ENCODE measurements at regions not wholly inside any gene's neighbourhood (a gene's known extent, or its start where the extent isn't known, plus 50 kb on each side); places are given as distances from the start of the nearest gene placed in this dataset.

GRCh38 chr6:159112714-159113113 lies 56.5 kb upstream of the FNDC1 start:
- no peaks in the 10 kb centered on the region for H3K27me3 Mint-ChIP-seq

GRCh38 chr6:159110748-159111147 lies 58.5 kb upstream of the FNDC1 start:
- Mint-ChIP-seq H3K27ac (peak overlapping the region; percentile 91 to 92), H3K4me1 (peaks cover 53 to 76% (median 63%) of the 10 kb centered on the region in 3 donors), H3K36me3 (no peaks in the 10 kb centered on the region), H3K9me3 (no peaks in the 10 kb centered on the region), H3K27me3 (no peaks in the 10 kb centered on the region), H3K4me3 (no peak overlapping the region)
- no peaks in the 10 kb centered on the region for H3K36me3 ChIP-seq (ENCODE audit: control insufficient read depth in 2 of 2, extremely low read depth in 1 of 2, insufficient read depth in 1 of 2, low read length in 1 of 2)
- H3K27me3 ChIP-seq (replicated peaks in 1 of 2; ENCODE audit: control insufficient read depth in 2 of 2, extremely low read depth in 1 of 2, insufficient read depth in 2 of 2, low read length in 1 of 2), result no peaks in the 10 kb centered on the region
- no peak overlapping the region for H3K4me3 ChIP-seq (ENCODE audit: control insufficient read depth in 1 of 2, extremely low read depth in 1 of 2, low read length in 1 of 2)
- ChIA-PET POLR2A (no interaction called here), CTCF (interaction anchor here (1.1 to 5.6 kb wide), 6 partner anchors 9 to 138 kb away, joined by 3 to 101 read pairs (median 12); partner anchors contain the start of gene TAGAP (in 1 of the 2))
- no peak for ATAC-seq (replicated peaks in 1 of 4)
- DNase-seq, result no peak
- H3K9me3 ChIP-seq, result no peaks in the 10 kb centered on the region
- H3K27ac ChIP-seq (ENCODE audit: low read length), result no peak overlapping the region
- H3K4me1 ChIP-seq (ENCODE audit: control insufficient read depth in 1 of 2, extremely low read depth in 1 of 2, insufficient read depth in 2 of 2, low read length in 2 of 2), result peaks cover 27 to 61% of the 10 kb centered on the region in 2 experiments

More at GRCh38 chr6:159112714-159113113, 56.5 kb upstream of the FNDC1 start:
- no peak for DNase-seq
- POLR2A ChIA-PET, result no interaction called here
- H3K9me3 ChIP-seq, result no peaks in the 10 kb centered on the region
- H3K36me3 Mint-ChIP-seq, result no peaks in the 10 kb centered on the region
- no peak overlapping the region for H3K4me3 ChIP-seq (ENCODE audit: control insufficient read depth in 1 of 2, extremely low read depth in 1 of 2, low read length in 1 of 2)
- no peak overlapping the region for H3K27ac ChIP-seq (ENCODE audit: low read length)
- H3K4me1 Mint-ChIP-seq, result peaks cover 34 to 62% (median 43%) of the 10 kb centered on the region in 3 donors
- H3K9me3 Mint-ChIP-seq, result no peaks in the 10 kb centered on the region
- no peak overlapping the region for H3K4me3 Mint-ChIP-seq
- H3K27me3 ChIP-seq (replicated peaks in 1 of 2; ENCODE audit: control insufficient read depth in 2 of 2, extremely low read depth in 1 of 2, insufficient read depth in 2 of 2, low read length in 1 of 2), result no peaks in the 10 kb centered on the region
- no peaks in the 10 kb centered on the region for H3K36me3 ChIP-seq (ENCODE audit: control insufficient read depth in 2 of 2, extremely low read depth in 1 of 2, insufficient read depth in 1 of 2, low read length in 1 of 2)
- no peak for ATAC-seq (replicated peaks in 1 of 4)
- H3K4me1 ChIP-seq (ENCODE audit: control insufficient read depth in 1 of 2, extremely low read depth in 1 of 2, insufficient read depth in 2 of 2, low read length in 2 of 2), result peaks cover 11 to 43% of the 10 kb centered on the region in 2 experiments
- no peak overlapping the region for H3K27ac Mint-ChIP-seq
- CTCF ChIA-PET, result interaction anchor here (0.8 to 2.1 kb wide), 4 partner anchors 12 to 104 kb away, joined by 3 to 8 read pairs (median 6); no protein-coding TSS in a partner anchor
- WGBS (ENCODE audit: insufficient coverage), result 96% methylated on average over 8 of the region's 9 CpGs

- H3K27me3 Mint-ChIP-seq, result no peaks in the 10 kb centered on the region
- no peaks in the 10 kb centered on the region for H3K9me3 ChIP-seq
- no peak overlapping the region for H3K4me3 Mint-ChIP-seq
- no peaks in the 10 kb centered on the region for H3K36me3 ChIP-seq (ENCODE audit: control insufficient read depth in 2 of 2, extremely low read depth in 1 of 2, insufficient read depth in 1 of 2, low read length in 1 of 2)
- DNase-seq (peak in 7 of 35 experiments; percentile 24 to 75 (median 31)), ATAC-seq (replicated peaks in 1 of 4) (no peak)
- POLR2A ChIA-PET, result interaction anchor here in 1 of 2 donors (0.6 kb wide), 2 partner anchors 71 to 883 kb away, joined by 3 read pairs; no protein-coding TSS in a partner anchor
- CTCF ChIA-PET, result interaction anchor here (0.6 to 5.6 kb wide), 17 partner anchors 10 to 148 kb away, joined by 3 to 101 read pairs (median 5); partner anchors contain the start of gene TAGAP (in 1 of the 2)
- peaks cover 61 to 79% (median 68%) of the 10 kb centered on the region in 3 donors for H3K4me1 Mint-ChIP-seq
- peak overlapping the region; percentile 91 to 92 for H3K27ac Mint-ChIP-seq
- peaks cover 35 to 69% of the 10 kb centered on the region in 2 experiments for H3K4me1 ChIP-seq (ENCODE audit: control insufficient read depth in 1 of 2, extremely low read depth in 1 of 2, insufficient read depth in 2 of 2, low read length in 2 of 2)
- H3K36me3 Mint-ChIP-seq, result no peaks in the 10 kb centered on the region
- H3K27me3 ChIP-seq (replicated peaks in 1 of 2; ENCODE audit: control insufficient read depth in 2 of 2, extremely low read depth in 1 of 2, insufficient read depth in 2 of 2, low read length in 1 of 2), result no peaks in the 10 kb centered on the region
- 100% methylated on average over 1 of the region's 3 CpGs for WGBS (ENCODE audit: insufficient coverage)
- no peak overlapping the region for H3K4me3 ChIP-seq (ENCODE audit: control insufficient read depth in 1 of 2, extremely low read depth in 1 of 2, low read length in 1 of 2)
- peak overlapping the region; percentile 87 for H3K27ac ChIP-seq (ENCODE audit: low read length)
- H3K9me3 Mint-ChIP-seq, result no peaks in the 10 kb centered on the region
Observed at GRCh38 chr6:159110013-159110412, 59.2 kb upstream of the FNDC1 start.

GRCh38 chr6:159109391-159109790 lies 59.8 kb upstream of the FNDC1 start:
- ChIA-PET CTCF (interaction anchor here (0.7 to 5.6 kb wide), 14 partner anchors 25 to 136 kb away, joined by 3 to 101 read pairs (median 5); partner anchors contain the start of gene TAGAP (in 1 of the 2)), POLR2A (interaction anchor here in 1 of 2 donors (0.6 kb wide), 3 partner anchors 70 to 882 kb away, joined by 3 to 6 read pairs (median 3); no protein-coding TSS in a partner anchor)
- no peaks in the 10 kb centered on the region for H3K36me3 ChIP-seq (ENCODE audit: control insufficient read depth in 2 of 2, extremely low read depth in 1 of 2, insufficient read depth in 1 of 2, low read length in 1 of 2)
- no peaks in the 10 kb centered on the region for H3K9me3 Mint-ChIP-seq
- H3K27ac Mint-ChIP-seq, result peak overlapping the region; percentile 91 to 92
- no peaks in the 10 kb centered on the region for H3K27me3 Mint-ChIP-seq
- no peaks in the 10 kb centered on the region for H3K36me3 Mint-ChIP-seq
- no peak overlapping the region for H3K4me3 ChIP-seq (ENCODE audit: control insufficient read depth in 1 of 2, extremely low read depth in 1 of 2, low read length in 1 of 2)
- H3K4me1 Mint-ChIP-seq, result peaks cover 67 to 80% (median 71%) of the 10 kb centered on the region in 3 donors
- DNase-seq (no peak), ATAC-seq (replicated peaks in 1 of 4) (no peak)
- H3K4me1 ChIP-seq (ENCODE audit: control insufficient read depth in 1 of 2, extremely low read depth in 1 of 2, insufficient read depth in 2 of 2, low read length in 2 of 2), result peaks cover 39 to 72% of the 10 kb centered on the region in 2 experiments
- no peaks in the 10 kb centered on the region for H3K27me3 ChIP-seq (replicated peaks in 1 of 2; ENCODE audit: control insufficient read depth in 2 of 2, extremely low read depth in 1 of 2, insufficient read depth in 2 of 2, low read length in 1 of 2)
- no peak overlapping the region for H3K4me3 Mint-ChIP-seq
- WGBS (ENCODE audit: insufficient coverage), result 86% methylated on average over 1 of the region's 1 CpG
- H3K27ac ChIP-seq (ENCODE audit: low read length), result peak overlapping the region; percentile 87
- H3K9me3 ChIP-seq, result no peaks in the 10 kb centered on the region

- no peaks in the 10 kb centered on the region for H3K27me3 Mint-ChIP-seq
Observed at GRCh38 chr6:159108426-159108985, 60.7 kb upstream of the FNDC1 start.

GRCh38 chr6:159107451-159108260 lies 61.5 kb upstream of the FNDC1 start:
- DNase-seq, result peak; percentile 48 to 83 (median 68)
- H3K4me3 Mint-ChIP-seq, result peak overlapping the region; percentile 72 to 80 (median 78)
- ATAC-seq (replicated peaks in 1 of 4), result peak; percentile 67 to 74 (median 69)
- peak overlapping the region; percentile 11 to 42 for H3K4me3 ChIP-seq (ENCODE audit: control insufficient read depth in 1 of 2, extremely low read depth in 1 of 2, low read length in 1 of 2)
- H3K36me3 Mint-ChIP-seq, result no peaks in the 10 kb centered on the region
- H3K4me1 ChIP-seq (ENCODE audit: control insufficient read depth in 1 of 2, extremely low read depth in 1 of 2, insufficient read depth in 2 of 2, low read length in 2 of 2), result peaks cover 47 to 76% of the 10 kb centered on the region in 2 experiments
- H3K27me3 Mint-ChIP-seq, result no peaks in the 10 kb centered on the region
- ChIA-PET CTCF (interaction anchor here (0.6 to 6.6 kb wide), 25 partner anchors 9 to 886 kb away, joined by 3 to 130 read pairs (median 5); partner anchors contain the start of genes RSPH3 (in 1 of the 2) and TAGAP (in 1 of the 2)), POLR2A (interaction anchor here (0.5 to 3.0 kb wide), 24 partner anchors 16 to 940 kb away, joined by 3 to 57 read pairs (median 5); partner anchors contain the start of genes TAGAP (in 2 of the 2) and WTAP (in 1 of the 2))
- peak overlapping the region; percentile 87 for H3K27ac ChIP-seq (ENCODE audit: low read length)
- H3K9me3 ChIP-seq, result no peaks in the 10 kb centered on the region
- 0% methylated on average over 12 of the region's 19 CpGs for WGBS (ENCODE audit: insufficient coverage)
- no peaks in the 10 kb centered on the region for H3K27me3 ChIP-seq (replicated peaks in 1 of 2; ENCODE audit: control insufficient read depth in 2 of 2, extremely low read depth in 1 of 2, insufficient read depth in 2 of 2, low read length in 1 of 2)
- peaks cover 76 to 87% (median 82%) of the 10 kb centered on the region in 3 donors for H3K4me1 Mint-ChIP-seq
- H3K27ac Mint-ChIP-seq, result peak overlapping the region; percentile 91 to 92
- H3K9me3 Mint-ChIP-seq, result no peaks in the 10 kb centered on the region
- H3K36me3 ChIP-seq (ENCODE audit: control insufficient read depth in 2 of 2, extremely low read depth in 1 of 2, insufficient read depth in 1 of 2, low read length in 1 of 2), result no peaks in the 10 kb centered on the region

More at GRCh38 chr6:159108426-159108985, 60.7 kb upstream of the FNDC1 start:
- H3K9me3 Mint-ChIP-seq, result no peaks in the 10 kb centered on the region
- peak overlapping the region; percentile 91 to 92 for H3K27ac Mint-ChIP-seq
- WGBS (ENCODE audit: insufficient coverage), result 96% methylated on average over 4 of the region's 10 CpGs
- Histone ChIP-seq H3K9me3 (no peaks in the 10 kb centered on the region), H3K27ac (ENCODE audit: low read length) (peak overlapping the region; percentile 87), H3K4me3 (ENCODE audit: control insufficient read depth in 1 of 2, extremely low read depth in 1 of 2, low read length in 1 of 2) (no peak overlapping the region), H3K4me1 (ENCODE audit: control insufficient read depth in 1 of 2, extremely low read depth in 1 of 2, insufficient read depth in 2 of 2, low read length in 2 of 2) (peaks cover 47 to 79% of the 10 kb centered on the region in 2 experiments), H3K27me3 (replicated peaks in 1 of 2; ENCODE audit: control insufficient read depth in 2 of 2, extremely low read depth in 1 of 2, insufficient read depth in 2 of 2, low read length in 1 of 2) (no peaks in the 10 kb centered on the region), H3K36me3 (ENCODE audit: control insufficient read depth in 2 of 2, extremely low read depth in 1 of 2, insufficient read depth in 1 of 2, low read length in 1 of 2) (no peaks in the 10 kb centered on the region)
- peak overlapping the region; percentile 72 to 80 (median 78) for H3K4me3 Mint-ChIP-seq
- POLR2A ChIA-PET, result interaction anchor here in 1 of 2 donors (0.7 to 3.0 kb wide), 3 partner anchors 64 to 868 kb away, joined by 3 to 57 read pairs (median 26); partner anchors contain the start of gene TAGAP
- no peak for ATAC-seq (replicated peaks in 1 of 4)
- peaks cover 75 to 81% (median 76%) of the 10 kb centered on the region in 3 donors for H3K4me1 Mint-ChIP-seq
- CTCF ChIA-PET, result interaction anchor here in 1 of 2 donors (0.7 to 6.6 kb wide), 4 partner anchors 66 to 542 kb away, joined by 5 to 130 read pairs (median 60); partner anchors contain the start of gene TAGAP
- no peak for DNase-seq
- no peaks in the 10 kb centered on the region for H3K36me3 Mint-ChIP-seq

All from T-cell (primary cell).